Ishikawa (cell line): ENCODE measurements at regions not wholly inside any gene's neighbourhood (a gene's known extent, or its start where the extent isn't known, plus 50 kb on each side); places are given as distances from the start of the nearest gene placed in this dataset.

Experiments
- CEBPB ChIP-seq: IDR thresholded peaks from 2 replicates; pipeline ENCODE4 v1.6.1; 2012
- CREB1 ChIP-seq: IDR thresholded peaks from 2 replicates; pipeline ENCODE4 v1.6.1; 2012; ENCODE audit warnings: low read depth
- EGR1 ChIP-seq: IDR thresholded peaks from 2 replicates; pipeline ENCODE4 v1.6.1; 2012
- EP300 ChIP-seq: IDR thresholded peaks from 2 replicates; pipeline ENCODE4 v1.6.1; 2012; ENCODE audit warnings: borderline replicate concordance
- FOXM1 ChIP-seq: IDR thresholded peaks from 2 replicates; pipeline ENCODE4 v1.6.1; 2012; ENCODE audit warnings: low read depth, borderline replicate concordance
- NFIC ChIP-seq: IDR thresholded peaks from 2 replicates; pipeline ENCODE4 v1.6.1; 2012
- RAD21 ChIP-seq: IDR thresholded peaks from 2 replicates; pipeline ENCODE4 v1.6.1; 2012; ENCODE audit warnings: low read depth
- TAF1 ChIP-seq: IDR thresholded peaks from 2 replicates; pipeline ENCODE4 v1.6.1; 2012; ENCODE audit warnings: low read depth, mild to moderate bottlenecking
- TCF12 ChIP-seq: IDR thresholded peaks from 2 replicates; pipeline ENCODE4 v1.6.1; 2012; ENCODE audit warnings: low read depth
- YY1 ChIP-seq: IDR thresholded peaks from 2 replicates; pipeline ENCODE4 v1.6.1; 2012; ENCODE audit warnings: low read depth
- ZBTB7A ChIP-seq: IDR thresholded peaks from 2 replicates; pipeline ENCODE4 v1.6.1; 2012; ENCODE audit warnings: low read depth
- TF ChIP-seq, protein P1 (sequence below): IDR thresholded peaks from 2 replicates; pipeline ENCODE4 v1.6.1; 2012; ENCODE audit warnings: low read depth, mild to moderate bottlenecking
- TF ChIP-seq, protein P2 (sequence below): IDR thresholded peaks from 2 replicates; pipeline ENCODE4 v1.6.1; 2012
- TF ChIP-seq, protein P3 (sequence below): IDR thresholded peaks from 2 replicates; pipeline ENCODE4 v1.6.1; 2012

DNA sequence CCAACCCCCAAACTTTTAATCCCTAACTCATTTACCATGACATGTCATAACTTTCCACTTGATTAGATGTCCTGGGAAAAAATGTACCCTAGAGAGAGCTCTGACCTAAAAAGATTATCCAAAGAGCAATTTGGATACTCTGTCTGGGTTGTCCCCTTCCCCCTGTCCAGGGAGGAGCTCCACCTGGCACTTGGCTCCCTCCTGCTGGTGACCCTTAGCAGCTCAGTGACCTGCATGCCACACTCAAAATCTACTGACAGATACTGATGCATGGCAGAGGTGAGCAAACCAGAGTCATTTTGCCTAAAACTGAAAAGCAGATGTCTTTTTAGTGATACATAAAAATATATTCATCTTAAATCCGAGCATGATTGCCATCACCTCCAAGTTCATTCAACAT lies 442.3 kb upstream of the CHRM3 start:
- TF ChIP-seq CREB1 (no peak), TAF1 (no peak), TCF12 (no peak), EP300 (no peak), YY1 (no peak), RAD21 (no peak; the same call in 1 of the 2 replicates), CEBPB (no peak), EGR1 (no peak), NFIC (no peak), FOXM1 (no peak), ZBTB7A (no peak)
- TF ChIP-seq, protein P1, sequence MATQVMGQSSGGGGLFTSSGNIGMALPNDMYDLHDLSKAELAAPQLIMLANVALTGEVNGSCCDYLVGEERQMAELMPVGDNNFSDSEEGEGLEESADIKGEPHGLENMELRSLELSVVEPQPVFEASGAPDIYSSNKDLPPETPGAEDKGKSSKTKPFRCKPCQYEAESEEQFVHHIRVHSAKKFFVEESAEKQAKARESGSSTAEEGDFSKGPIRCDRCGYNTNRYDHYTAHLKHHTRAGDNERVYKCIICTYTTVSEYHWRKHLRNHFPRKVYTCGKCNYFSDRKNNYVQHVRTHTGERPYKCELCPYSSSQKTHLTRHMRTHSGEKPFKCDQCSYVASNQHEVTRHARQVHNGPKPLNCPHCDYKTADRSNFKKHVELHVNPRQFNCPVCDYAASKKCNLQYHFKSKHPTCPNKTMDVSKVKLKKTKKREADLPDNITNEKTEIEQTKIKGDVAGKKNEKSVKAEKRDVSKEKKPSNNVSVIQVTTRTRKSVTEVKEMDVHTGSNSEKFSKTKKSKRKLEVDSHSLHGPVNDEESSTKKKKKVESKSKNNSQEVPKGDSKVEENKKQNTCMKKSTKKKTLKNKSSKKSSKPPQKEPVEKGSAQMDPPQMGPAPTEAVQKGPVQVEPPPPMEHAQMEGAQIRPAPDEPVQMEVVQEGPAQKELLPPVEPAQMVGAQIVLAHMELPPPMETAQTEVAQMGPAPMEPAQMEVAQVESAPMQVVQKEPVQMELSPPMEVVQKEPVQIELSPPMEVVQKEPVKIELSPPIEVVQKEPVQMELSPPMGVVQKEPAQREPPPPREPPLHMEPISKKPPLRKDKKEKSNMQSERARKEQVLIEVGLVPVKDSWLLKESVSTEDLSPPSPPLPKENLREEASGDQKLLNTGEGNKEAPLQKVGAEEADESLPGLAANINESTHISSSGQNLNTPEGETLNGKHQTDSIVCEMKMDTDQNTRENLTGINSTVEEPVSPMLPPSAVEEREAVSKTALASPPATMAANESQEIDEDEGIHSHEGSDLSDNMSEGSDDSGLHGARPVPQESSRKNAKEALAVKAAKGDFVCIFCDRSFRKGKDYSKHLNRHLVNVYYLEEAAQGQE: no peak
- TF ChIP-seq, protein P2, sequence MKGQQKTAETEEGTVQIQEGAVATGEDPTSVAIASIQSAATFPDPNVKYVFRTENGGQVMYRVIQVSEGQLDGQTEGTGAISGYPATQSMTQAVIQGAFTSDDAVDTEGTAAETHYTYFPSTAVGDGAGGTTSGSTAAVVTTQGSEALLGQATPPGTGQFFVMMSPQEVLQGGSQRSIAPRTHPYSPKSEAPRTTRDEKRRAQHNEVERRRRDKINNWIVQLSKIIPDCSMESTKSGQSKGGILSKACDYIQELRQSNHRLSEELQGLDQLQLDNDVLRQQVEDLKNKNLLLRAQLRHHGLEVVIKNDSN: no peak
- TF ChIP-seq, protein P3, sequence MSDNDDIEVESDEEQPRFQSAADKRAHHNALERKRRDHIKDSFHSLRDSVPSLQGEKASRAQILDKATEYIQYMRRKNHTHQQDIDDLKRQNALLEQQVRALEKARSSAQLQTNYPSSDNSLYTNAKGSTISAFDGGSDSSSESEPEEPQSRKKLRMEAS: no peak
